HepG2 (cell line): ENCODE measurements at regions not wholly inside any gene's neighbourhood (a gene's known extent, or its start where the extent isn't known, plus 50 kb on each side); places are given as distances from the start of the nearest gene placed in this dataset.
A peak's percentile ranks its signal among the peaks of the same experiment; 100 is the strongest.

ENCODE experiments used
- ATAC-seq: fragments of 200-7000 bp; cut with Tn5 transposase; 3 replicates; pipeline ENCODE4 v1.9.1; 2020; ENCODE audit warnings: mild to moderate bottlenecking, moderate library complexity
- BruUV-seq: library from RNA; stranded (reverse); fragments of 400-500 nt; replicated peaks from 2 replicates; lab custom pipeline; 2021; lab: Mats Ljungman, UMichigan
- CTCF ChIA-PET: fragments of 300-600 bp; formaldehyde crosslinking; extraction: SDS; loops from one replicate; lab custom pipeline; 2021; ENCODE audit warnings: low total read pairs, inconsistent platforms, low intra/inter-chr PET ratio; lab: Yijun Ruan, JAX
- POLR2A ChIA-PET: fragments of 350-600 bp; sonication (Branson Sonifier 250); formaldehyde crosslinking; loops from one replicate; lab custom pipeline; 2020; ENCODE audit warnings: antibody characterized with exemption, inconsistent platforms; lab: Yijun Ruan, JAX
- DNase-seq: peaks from one replicate; pipeline ENCODE4 v3.0.0-alpha.2; 2015; ENCODE audit warnings: low spot score
- FAIRE-seq: peaks from 3 replicates; lab custom pipeline; 2011; peaks lifted over from hg19 to GRCh38; lab: Jason Lieb, UNC
- H2AFZ ChIP-seq: one replicate; pipeline ENCODE4 v1.6.1; 2011; ENCODE audit warnings: low read length, inconsistent platforms
- H3K27ac ChIP-seq: fragments of 300-600 bp; 3 replicates; pipeline ENCODE4 v1.8.0; 2011; ENCODE audit warnings: mixed run types, mild to moderate bottlenecking, mixed read lengths, low read length, inconsistent platforms; ENCODE audit not compliant: insufficient read depth; ENCODE audit errors: extremely low read length
- H3K27me3 ChIP-seq, 2 experiments: fragments of 200-600 bp in 1 of 2; 2 replicates in 1 of 2; 3 replicates in 1 of 2; pipeline versions ENCODE4 v1.6.0 to v1.8.0; 2011; ENCODE audit warnings: low read length in 2 of 2, mild to moderate bottlenecking in 2 of 2, moderate library complexity in 2 of 2, inconsistent platforms in 1 of 2; ENCODE audit not compliant: insufficient read depth in 2 of 2, control insufficient read depth in 1 of 2
- H3K36me3 ChIP-seq, 2 experiments: fragments of 200-600 bp in 1 of 2; replicated peaks in 1 of 2; 2 replicates in 1 of 2; 3 replicates in 1 of 2; pipeline versions ENCODE4 v1.5.1 to v1.8.0; 2011; ENCODE audit warnings: low read length in 2 of 2, inconsistent platforms in 1 of 2; ENCODE audit not compliant: insufficient read depth in 2 of 2, control insufficient read depth in 1 of 2
- H3K4me1 ChIP-seq: 2 replicates; pipeline ENCODE4 v1.5.1; 2012; ENCODE audit warnings: low read length, inconsistent platforms; ENCODE audit not compliant: insufficient read depth
- H3K4me2 ChIP-seq: 2 replicates; pipeline ENCODE4 v1.6.0; 2011; ENCODE audit warnings: low read depth, low read length, inconsistent platforms
- H3K4me3 ChIP-seq, 3 experiments: fragments of 200-600 bp in 1 of 3; sonication (generic), shearing (Covaris generic) in 1 of 3; replicated peaks in 1 of 3; 2 replicates each; pipeline ENCODE4 v1.5.1; 2011 to 2016; ENCODE audit warnings: low read length in 3 of 3, inconsistent platforms in 2 of 3, low read depth in 2 of 3, mild to moderate bottlenecking in 2 of 3, control low read depth in 1 of 3, mixed read lengths in 1 of 3; ENCODE audit not compliant: insufficient read depth in 1 of 3
- H3K79me2 ChIP-seq: one replicate; pipeline ENCODE4 v1.6.1; 2011; ENCODE audit warnings: low read length, inconsistent platforms; ENCODE audit not compliant: insufficient read depth
- H3K9ac ChIP-seq: 2 replicates; pipeline ENCODE4 v1.6.0; 2011; ENCODE audit warnings: mild to moderate bottlenecking, low read depth, low read length, inconsistent platforms; ENCODE audit not compliant: insufficient read depth
- H3K9me3 ChIP-seq: 2 replicates; pipeline ENCODE4 v1.5.1; 2012; ENCODE audit warnings: mild to moderate bottlenecking, low read length
- H4K20me1 ChIP-seq: 2 replicates; pipeline ENCODE4 v1.6.0; 2011; ENCODE audit warnings: inconsistent platforms, mild to moderate bottlenecking, low read length, moderate library complexity; ENCODE audit not compliant: insufficient read depth
- AGO1 ChIP-seq: fragments of 200-400 bp; formaldehyde crosslinking; IDR thresholded peaks from 2 replicates; pipeline ENCODE4 v1.6.1; 2017; ENCODE audit warnings: mild to moderate bottlenecking, low read depth, low read length, moderate library complexity; ENCODE audit not compliant: poor library complexity, severe bottlenecking
- GPN1 ChIP-seq: sonication (generic); formaldehyde crosslinking; IDR thresholded peaks from 2 replicates; pipeline ENCODE4 v1.5.1; 2020; ENCODE audit warnings: missing genetic modification reagents, borderline replicate concordance
- HIVEP1 ChIP-seq: sonication (generic); formaldehyde crosslinking; IDR thresholded peaks from 2 replicates; pipeline ENCODE4 v1.4.0; 2020; ENCODE audit warnings: mild to moderate bottlenecking, missing genetic modification reagents
- JDP2 ChIP-seq: sonication (generic); formaldehyde crosslinking; IDR thresholded peaks from 2 replicates; pipeline ENCODE4 v1.8.1; 2022; ENCODE audit warnings: missing genetic modification reagents, borderline replicate concordance
- MATR3 ChIP-seq: sonication (generic); formaldehyde crosslinking; IDR thresholded peaks from 2 replicates; pipeline ENCODE4 v1.4.0; 2020; ENCODE audit warnings: missing genetic modification reagents
- MTA1 ChIP-seq: sonication (generic); formaldehyde crosslinking; IDR thresholded peaks from 2 replicates; pipeline ENCODE4 v1.4.0; 2020; ENCODE audit warnings: missing genetic modification reagents, mild to moderate bottlenecking, borderline replicate concordance
- NFATC3 ChIP-seq: sonication (generic); formaldehyde crosslinking; IDR thresholded peaks from 2 replicates; pipeline ENCODE4 v1.5.1; 2020; ENCODE audit warnings: mild to moderate bottlenecking, missing genetic modification reagents
- PHF8 ChIP-seq: sonication (generic); formaldehyde crosslinking; IDR thresholded peaks from 2 replicates; pipeline ENCODE4 v1.5.0; 2020; ENCODE audit warnings: missing genetic modification reagents
- RBAK ChIP-seq: sonication (generic); formaldehyde crosslinking; IDR thresholded peaks from 2 replicates; pipeline ENCODE4 v1.5.1; 2020; ENCODE audit warnings: mild to moderate bottlenecking, missing genetic modification reagents
- TEAD3 ChIP-seq: optimal IDR thresholded peaks from 2 replicates; pipeline ENCODE3; 2016; ENCODE audit warnings: borderline replicate concordance
- ZNF460 ChIP-seq: sonication (generic); formaldehyde crosslinking; IDR thresholded peaks from 2 replicates; pipeline ENCODE4 v1.5.1; 2020; ENCODE audit warnings: missing genetic modification reagents, mild to moderate bottlenecking, borderline replicate concordance
- ZNF550 ChIP-seq: sonication (generic); formaldehyde crosslinking; IDR thresholded peaks from 2 replicates; pipeline ENCODE4 v1.4.0; 2020; ENCODE audit warnings: mild to moderate bottlenecking, missing genetic modification reagents, borderline replicate concordance
- ZNF652 ChIP-seq: IDR thresholded peaks from 2 replicates; pipeline ENCODE4 v1.6.1; 2016; ENCODE audit warnings: low read depth, borderline replicate concordance
- ZNF672 ChIP-seq: sonication (generic); formaldehyde crosslinking; IDR thresholded peaks from 2 replicates; pipeline ENCODE4 v1.8.1; 2022; ENCODE audit warnings: missing genetic modification reagents
- ZNF703 ChIP-seq: sonication (generic); formaldehyde crosslinking; IDR thresholded peaks from 2 replicates; pipeline ENCODE4 v1.5.1; 2020; ENCODE audit warnings: missing genetic modification reagents, mild to moderate bottlenecking, moderate library complexity, borderline replicate concordance
- ZNF713 ChIP-seq: sonication (generic); formaldehyde crosslinking; IDR thresholded peaks from 2 replicates; pipeline ENCODE4 v1.4.0; 2020; ENCODE audit warnings: mild to moderate bottlenecking, missing genetic modification reagents
- ZSCAN21 ChIP-seq: sonication (generic); formaldehyde crosslinking; IDR thresholded peaks from 2 replicates; pipeline ENCODE4 v1.8.0; 2022; ENCODE audit warnings: mild to moderate bottlenecking, missing genetic modification reagents, moderate library complexity, borderline replicate concordance
- WGBS: methylation state at CpG from one replicate; pipeline ENCODE4 v1.1.6; 2017; ENCODE audit warnings: low lambda C conversion rate; 5-methylcytosine and 5-hydroxymethylcytosine counted together
- in situ Hi-C: cut with HindIII; loops from 2 replicates; pipeline ENCODE4 v1.10.0; 2017; ENCODE audit warnings: low pct_unique_long_range_greater_than_20kb; ENCODE audit not compliant: extremely low pct_ligation_motif_present
- intact Hi-C: fragments of 100-400 bp; cut with micrococcal nuclease; formaldehyde crosslinking; loops from one replicate; pipeline ENCODE4 v1.10.0; 2022; ENCODE audit not compliant: unreplicated experiment
- TF ChIP-seq, protein P1 (sequence below): sonication (generic); formaldehyde crosslinking; IDR thresholded peaks from 2 replicates; pipeline ENCODE4 v1.4.0; 2020; ENCODE audit warnings: missing genetic modification reagents

DNA sequence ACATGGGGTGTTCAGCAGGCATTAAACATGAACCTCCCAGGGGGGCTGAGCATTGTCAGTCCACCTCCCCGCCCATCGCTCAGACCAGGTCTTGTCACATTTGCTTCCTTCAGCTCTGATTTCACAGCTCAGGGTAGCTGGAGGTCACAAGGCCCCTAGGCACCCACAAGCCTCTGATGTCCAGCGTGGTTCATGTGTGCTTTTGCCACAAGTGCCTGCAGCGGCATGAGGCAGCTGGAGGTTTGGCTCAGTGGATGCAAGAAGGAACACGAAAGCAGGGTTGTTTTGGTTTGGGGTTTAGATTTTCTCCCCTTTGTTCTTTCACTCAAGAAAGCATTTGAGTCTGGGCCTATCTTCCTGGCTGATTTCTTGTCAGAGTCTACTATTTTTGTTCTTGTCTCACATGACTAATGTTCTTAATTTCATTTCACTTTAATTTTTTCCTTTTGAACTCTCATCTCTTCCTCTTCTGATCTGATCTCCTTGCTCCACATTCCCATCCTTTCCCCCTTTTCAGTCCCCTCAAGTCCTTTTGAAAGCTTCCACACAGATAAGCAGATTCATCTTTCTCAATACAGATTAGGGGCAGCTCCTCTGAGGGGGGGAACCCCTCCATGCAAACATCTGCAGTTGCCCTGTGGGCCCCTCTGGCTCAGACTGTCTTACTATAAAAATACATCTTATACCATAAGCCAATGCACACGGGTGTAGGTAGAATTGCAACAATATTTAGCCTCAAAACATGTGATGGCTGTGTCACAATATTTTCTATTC is 68.1 kb upstream of the CEP85L start:
- H3K4me3 ChIP-seq, result no peak overlapping the region
- no peak overlapping the region for H3K27ac ChIP-seq
- H3K36me3 ChIP-seq, result no peaks in the 10 kb centered on the region
- intact Hi-C loops (no loop called here), in situ Hi-C loops (no loop called here)
- no peak overlapping the region for H3K9ac ChIP-seq
- no peak overlapping the region for H3K4me2 ChIP-seq
- ATAC-seq (peak; percentile 43), FAIRE-seq (no peak), DNase-seq (no peak)
- H4K20me1 ChIP-seq, result no peaks in the 10 kb centered on the region
- POLR2A ChIA-PET, result no interaction called here
- H3K27me3 ChIP-seq, result peaks cover 0 to 33% of the 10 kb centered on the region in 2 experiments; a peak in 3 of 5 replicates
- H2AFZ ChIP-seq, result no peak overlapping the region
- no TSS peak for BruUV-seq
- no peaks in the 10 kb centered on the region for H3K79me2 ChIP-seq
- H3K9me3 ChIP-seq, result no peaks in the 10 kb centered on the region
- H3K4me1 ChIP-seq, result no peaks in the 10 kb centered on the region
- TF ChIP-seq ZNF652, result no peak
- TF ChIP-seq AGO1, result no peak
- TF ChIP-seq ZNF550, result no peak
- no peak for TF ChIP-seq HIVEP1 (CRISPR knock-in tag)
- TF ChIP-seq ZNF460 (CRISPR knock-in tag), result no peak
- no peak for TF ChIP-seq NFATC3 (CRISPR knock-in tag)
- no peak for TF ChIP-seq ZNF703 (CRISPR knock-in tag)
- no peak for TF ChIP-seq RBAK
- TF ChIP-seq TEAD3, result no peak
- no peak for TF ChIP-seq GPN1 (CRISPR knock-in tag)
- TF ChIP-seq ZNF672 (CRISPR knock-in tag), result no peak
- TF ChIP-seq ZSCAN21 (CRISPR knock-in tag), result no peak
- TF ChIP-seq JDP2 (CRISPR knock-in tag), result no peak
- no peak for TF ChIP-seq PHF8 (CRISPR knock-in tag)
- no peak for TF ChIP-seq ZNF713
- no peak for TF ChIP-seq MTA1
- TF ChIP-seq, protein P1, sequence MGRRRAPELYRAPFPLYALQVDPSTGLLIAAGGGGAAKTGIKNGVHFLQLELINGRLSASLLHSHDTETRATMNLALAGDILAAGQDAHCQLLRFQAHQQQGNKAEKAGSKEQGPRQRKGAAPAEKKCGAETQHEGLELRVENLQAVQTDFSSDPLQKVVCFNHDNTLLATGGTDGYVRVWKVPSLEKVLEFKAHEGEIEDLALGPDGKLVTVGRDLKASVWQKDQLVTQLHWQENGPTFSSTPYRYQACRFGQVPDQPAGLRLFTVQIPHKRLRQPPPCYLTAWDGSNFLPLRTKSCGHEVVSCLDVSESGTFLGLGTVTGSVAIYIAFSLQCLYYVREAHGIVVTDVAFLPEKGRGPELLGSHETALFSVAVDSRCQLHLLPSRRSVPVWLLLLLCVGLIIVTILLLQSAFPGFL (CRISPR knock-in tag), result no peak
- no peak for TF ChIP-seq MATR3 (CRISPR knock-in tag)
- TF ChIP-seq, all 625 proteins: peak for 0
- 22% methylated on average over 5 of the region's 6 CpGs for WGBS
- CTCF ChIA-PET, result no interaction called here
